SU-DHL-6 (cell line): ENCODE measurements at regions not wholly inside any gene's neighbourhood (a gene's known extent, or its start where the extent isn't known, plus 50 kb on each side); places are given as distances from the start of the nearest gene placed in this dataset.

Experiments
- H2AFZ ChIP-seq: fragments of 200-600 bp; sonication (generic); 2 replicates; pipeline ENCODE4 v1.6.1; 2014; ENCODE audit warnings: low read depth, mild to moderate bottlenecking, moderate library complexity, mixed read lengths, antibody characterized with exemption, low read length; ENCODE audit not compliant: severe bottlenecking
- H3F3A ChIP-seq: fragments of 200-600 bp; shearing (Covaris generic); 2 replicates; pipeline ENCODE4 v1.6.0; 2016; ENCODE audit warnings: antibody characterized with exemption, mild to moderate bottlenecking; ENCODE audit not compliant: insufficient read depth
- H3K27ac ChIP-seq: fragments of 200-600 bp; sonication (generic); 2 replicates; pipeline ENCODE4 v1.5.1; 2016; ENCODE audit warnings: low read depth, mild to moderate bottlenecking, low read length, moderate library complexity, mixed read lengths
- H3K27me3 ChIP-seq: fragments of 200-600 bp; sonication (generic), shearing (Covaris generic); 2 replicates; pipeline ENCODE4 v1.6.0; 2014; ENCODE audit warnings: mild to moderate bottlenecking, low read length
- H3K36me3 ChIP-seq: fragments of 200-600 bp; sonication (generic); 2 replicates; pipeline ENCODE4 v1.6.1; 2014; ENCODE audit warnings: mild to moderate bottlenecking, low read length, mixed read lengths
- H3K4me2 ChIP-seq: fragments of 300-600, 200-600 bp; shearing (Covaris generic), sonication (generic); 2 replicates; pipeline ENCODE4 v1.6.0; 2014; ENCODE audit warnings: low read length, low read depth, mild to moderate bottlenecking; ENCODE audit not compliant: poor library complexity, severe bottlenecking
- H3K4me3 ChIP-seq: fragments of 200-600 bp; sonication (generic); 2 replicates; pipeline ENCODE4 v1.5.1; 2014; ENCODE audit warnings: antibody characterized with exemption, low read length, mild to moderate bottlenecking, mixed read lengths; ENCODE audit not compliant: insufficient read depth, poor library complexity, severe bottlenecking
- H3K79me2 ChIP-seq: fragments of 200-600 bp; sonication (generic); 2 replicates; pipeline ENCODE4 v1.6.1; 2014; ENCODE audit warnings: mild to moderate bottlenecking, low read length, moderate library complexity; ENCODE audit not compliant: insufficient read depth
- H3K9ac ChIP-seq: fragments of 200-600 bp; sonication (generic); 2 replicates; pipeline ENCODE4 v1.7.0; 2014; ENCODE audit warnings: mild to moderate bottlenecking, low read length
- H3K9me2 ChIP-seq: fragments of 200-600 bp; sonication (generic); replicated peaks from 2 replicates; pipeline ENCODE4 v1.6.1; 2014; ENCODE audit warnings: low read length; ENCODE audit not compliant: insufficient read depth
- H3K9me3 ChIP-seq: fragments of 200-600 bp; sonication (generic); 2 replicates; pipeline ENCODE4 v1.6.1; 2014; ENCODE audit warnings: low read length, mixed read lengths; ENCODE audit not compliant: insufficient read depth
- H4K20me1 ChIP-seq: fragments of 200-600 bp; sonication (generic); 2 replicates; pipeline ENCODE4 v1.6.1; 2014; ENCODE audit warnings: low read depth, mild to moderate bottlenecking, antibody characterized with exemption, low read length, moderate library complexity, mixed read lengths
- CTCF ChIP-seq: fragments of 200-600 bp; sonication (generic); IDR thresholded peaks from one replicate; pipeline ENCODE4 v1.5.1; 2017; ENCODE audit warnings: antibody characterized with exemption, mild to moderate bottlenecking, low read length, moderate library complexity; ENCODE audit not compliant: insufficient read depth, poor library complexity, severe bottlenecking
- EZH2phosphoT487 ChIP-seq: fragments of 200-600 bp; sonication (generic), shearing (Covaris generic); conservative IDR thresholded peaks from 2 replicates; pipeline ENCODE4 v1.6.1; 2018; ENCODE audit warnings: mild to moderate bottlenecking, antibody characterized with exemption, low read length, moderate library complexity, mixed read lengths

GRCh38 chr16:35734728-35735402 is 2275.5 kb downstream of the TP53TG3F start:
- Histone ChIP-seq H2AFZ (no peak overlapping the region), H4K20me1 (no peaks in the 10 kb centered on the region), H3F3A (no peaks in the 10 kb centered on the region), H3K27me3 (no peaks in the 10 kb centered on the region), H3K9ac (no peak overlapping the region), H3K27ac (no peak overlapping the region), H3K36me3 (no peaks in the 10 kb centered on the region), H3K4me2 (no peak overlapping the region), H3K9me2 (no peaks in the 10 kb centered on the region), H3K9me3 (no peaks in the 10 kb centered on the region), H3K4me3 (no peak overlapping the region), H3K79me2 (no peaks in the 10 kb centered on the region)
- TF ChIP-seq EZH2phosphoT487 (no peak), CTCF (no peak)

- Histone ChIP-seq H3K9me2 (no peaks in the 10 kb centered on the region), H3K36me3 (no peaks in the 10 kb centered on the region), H3K4me3 (no peak overlapping the region), H3K9ac (no peak overlapping the region), H3F3A (no peaks in the 10 kb centered on the region), H3K79me2 (no peaks in the 10 kb centered on the region), H3K27me3 (no peaks in the 10 kb centered on the region), H3K4me2 (no peak overlapping the region), H4K20me1 (no peaks in the 10 kb centered on the region), H3K27ac (no peak overlapping the region), H3K9me3 (no peaks in the 10 kb centered on the region), H2AFZ (no peak overlapping the region)
- TF ChIP-seq CTCF = no peak
- TF ChIP-seq EZH2phosphoT487 = no peak
These were observed 2276.2 kb downstream of the TP53TG3F start for GRCh38 chr16:35735403-35736251.

GRCh38 chr16:35736546-35736945 is 2277.1 kb downstream of the TP53TG3F start:
- Histone ChIP-seq H3K27me3 (no peaks in the 10 kb centered on the region), H3K27ac (no peak overlapping the region), H3K4me2 (no peak overlapping the region), H3K9me2 (no peaks in the 10 kb centered on the region), H3K9me3 (no peaks in the 10 kb centered on the region), H4K20me1 (no peaks in the 10 kb centered on the region), H3K4me3 (no peak overlapping the region), H2AFZ (no peak overlapping the region), H3K9ac (no peak overlapping the region), H3K79me2 (no peaks in the 10 kb centered on the region), H3K36me3 (no peaks in the 10 kb centered on the region), H3F3A (no peaks in the 10 kb centered on the region)
- TF ChIP-seq EZH2phosphoT487 = no peak
- TF ChIP-seq CTCF = no peak
